Mesendoderm (in vitro differentiated cells): ENCODE measurements at regions not wholly inside any gene's neighbourhood (a gene's known extent, or its start where the extent isn't known, plus 50 kb on each side); places are given as distances from the start of the nearest gene placed in this dataset.

ENCODE experiments used
- DNase-seq: peaks from one replicate; pipeline ENCODE4 v3.0.0; 2013
- H2AK5ac ChIP-seq: 2 replicates; pipeline ENCODE4 v1.6.1; 2013; ENCODE audit warnings: low read length, inconsistent platforms
- H2BK120ac ChIP-seq: 2 replicates; pipeline ENCODE4 v1.6.1; 2013; ENCODE audit warnings: low read depth, mild to moderate bottlenecking, low read length, moderate library complexity, mixed read lengths
- H2BK15ac ChIP-seq: replicated peaks from 2 replicates; pipeline ENCODE4 v1.6.1; 2013; ENCODE audit warnings: low read depth, mild to moderate bottlenecking, moderate library complexity
- H2BK5ac ChIP-seq: 2 replicates; pipeline ENCODE4 v1.6.1; 2013; ENCODE audit warnings: low read length, inconsistent platforms
- H3K18ac ChIP-seq: 2 replicates; pipeline ENCODE4 v1.6.1; 2013; ENCODE audit warnings: mild to moderate bottlenecking, low read length, mixed read lengths
- H3K23ac ChIP-seq: one replicate; pipeline ENCODE4 v1.6.1; 2013; ENCODE audit warnings: low read length
- H3K27ac ChIP-seq: 2 replicates; pipeline ENCODE4 v1.5.1; 2013; ENCODE audit warnings: low read depth, mild to moderate bottlenecking, inconsistent platforms, low read length, moderate library complexity
- H3K27me3 ChIP-seq: 2 replicates; pipeline ENCODE4 v1.6.1; 2013; ENCODE audit warnings: low read length, control low read depth, mild to moderate bottlenecking, inconsistent platforms; ENCODE audit not compliant: insufficient read depth, poor library complexity
- H3K36me3 ChIP-seq: 2 replicates; pipeline ENCODE4 v1.6.1; 2013; ENCODE audit warnings: low read length, inconsistent platforms; ENCODE audit not compliant: control insufficient read depth, insufficient read depth
- H3K4ac ChIP-seq: one replicate; pipeline ENCODE4 v1.6.1; 2013; ENCODE audit warnings: low read depth, mild to moderate bottlenecking, low read length, moderate library complexity
- H3K4me1 ChIP-seq: 2 replicates; pipeline ENCODE4 v1.6.1; 2013; ENCODE audit warnings: low read depth, low read length, inconsistent platforms; ENCODE audit not compliant: control insufficient read depth
- H3K4me2 ChIP-seq: 2 replicates; pipeline ENCODE4 v1.6.1; 2013; ENCODE audit warnings: low read length
- H3K4me3 ChIP-seq: 2 replicates; pipeline ENCODE4 v1.5.1; 2013; ENCODE audit warnings: mild to moderate bottlenecking, low read length
- H3K56ac ChIP-seq: one replicate; pipeline ENCODE4 v1.6.1; 2013; ENCODE audit warnings: low read length
- H3K79me1 ChIP-seq: 2 replicates; pipeline ENCODE4 v1.6.1; 2013; ENCODE audit warnings: low read length, inconsistent platforms
- H3K79me2 ChIP-seq: 2 replicates; pipeline ENCODE4 v1.6.1; 2013; ENCODE audit warnings: mild to moderate bottlenecking, low read length; ENCODE audit not compliant: control insufficient read depth, insufficient read depth
- H3K9ac ChIP-seq: 2 replicates; pipeline ENCODE4 v1.6.1; 2013; ENCODE audit warnings: low read length, inconsistent platforms
- H4K5ac ChIP-seq: one replicate; pipeline ENCODE4 v1.6.1; 2013; ENCODE audit warnings: low read length
- H4K8ac ChIP-seq: one replicate; pipeline ENCODE4 v1.6.1; 2013; ENCODE audit warnings: low read depth, mild to moderate bottlenecking, control low read depth, low read length, moderate library complexity
- WGBS: extraction: QIAGEN DNeasy Blood & Tissue Kit; methylation state at CpG from one replicate; pipeline ENCODE4 v1.1.7; 2013; ENCODE audit warnings: low lambda C conversion rate, missing lambda C conversion rate; ENCODE audit not compliant: insufficient coverage; ENCODE audit errors: extremely low coverage; 5-methylcytosine and 5-hydroxymethylcytosine counted together

DNA sequence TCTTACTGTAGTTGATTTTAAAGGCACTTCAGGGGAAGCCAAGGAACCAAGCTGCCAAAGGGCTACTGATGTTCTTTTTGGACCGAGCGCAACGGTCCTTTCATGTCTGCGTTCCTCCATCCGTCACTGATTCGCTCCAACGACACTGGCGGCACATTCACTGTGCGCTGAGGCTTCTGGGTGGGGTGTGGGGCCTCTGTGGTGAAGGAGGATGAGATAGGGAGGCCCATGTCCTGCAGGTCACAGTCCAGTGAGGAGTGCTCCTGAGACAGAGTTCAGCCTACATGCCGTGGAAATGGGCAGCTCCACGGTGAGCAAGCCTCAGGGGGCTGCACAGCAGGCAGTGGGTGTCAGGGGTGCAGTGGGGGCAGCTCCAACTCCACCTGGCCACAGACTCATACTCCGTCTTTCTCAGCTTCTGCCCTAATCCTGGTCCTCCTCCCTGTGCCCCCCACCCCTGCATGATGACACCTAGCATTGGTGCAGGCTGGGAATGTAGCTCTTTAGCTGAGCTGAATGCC is 87.8 kb upstream of the SHANK2 start:
- no peak overlapping the region for H3K9ac ChIP-seq
- no peak overlapping the region for H3K23ac ChIP-seq
- no peaks in the 10 kb centered on the region for H3K27me3 ChIP-seq
- no peaks in the 10 kb centered on the region for H3K4me1 ChIP-seq
- H2BK15ac ChIP-seq, result no peak overlapping the region
- H3K27ac ChIP-seq, result no peak overlapping the region
- no peaks in the 10 kb centered on the region for H3K79me1 ChIP-seq
- no peak overlapping the region for H2AK5ac ChIP-seq
- H3K56ac ChIP-seq, result no peak overlapping the region
- no CpG with 5 or more reads among the region's 12 CpGs for WGBS
- no peak overlapping the region for H3K4me3 ChIP-seq
- no peak for DNase-seq
- no peaks in the 10 kb centered on the region for H3K36me3 ChIP-seq
- no peak overlapping the region for H3K4ac ChIP-seq
- no peak overlapping the region for H3K18ac ChIP-seq
- no peaks in the 10 kb centered on the region for H3K79me2 ChIP-seq
- no peak overlapping the region for H4K5ac ChIP-seq
- no peak overlapping the region for H2BK5ac ChIP-seq
- H4K8ac ChIP-seq, result no peak overlapping the region
- no peak overlapping the region for H2BK120ac ChIP-seq
- H3K4me2 ChIP-seq, result no peak overlapping the region

GRCh38 chr11:71339396-71339881 is 87.1 kb upstream of the SHANK2 start:
- Histone ChIP-seq H3K36me3 (no peaks in the 10 kb centered on the region), H3K4ac (no peak overlapping the region), H3K27me3 (no peaks in the 10 kb centered on the region), H3K18ac (no peak overlapping the region), H2BK5ac (no peak overlapping the region), H4K8ac (no peak overlapping the region), H3K56ac (no peak overlapping the region), H3K9ac (no peak overlapping the region), H3K4me3 (no peak overlapping the region), H2BK15ac (no peak overlapping the region), H4K5ac (no peak overlapping the region), H3K4me1 (no peaks in the 10 kb centered on the region), H2BK120ac (no peak overlapping the region), H2AK5ac (no peak overlapping the region), H3K4me2 (no peak overlapping the region), H3K27ac (no peak overlapping the region), H3K23ac (no peak overlapping the region), H3K79me1 (no peaks in the 10 kb centered on the region), H3K79me2 (no peaks in the 10 kb centered on the region)
- no CpG with 5 or more reads among the region's 14 CpGs for WGBS
- DNase-seq, result no peak

- no peak for DNase-seq
- Histone ChIP-seq H2BK15ac (no peak overlapping the region), H3K4ac (no peak overlapping the region), H3K18ac (no peak overlapping the region), H2BK5ac (no peak overlapping the region), H3K23ac (no peak overlapping the region), H3K4me2 (no peak overlapping the region), H3K79me2 (no peaks in the 10 kb centered on the region), H3K36me3 (no peaks in the 10 kb centered on the region), H3K79me1 (no peaks in the 10 kb centered on the region), H3K4me1 (no peaks in the 10 kb centered on the region), H3K56ac (no peak overlapping the region), H3K27ac (no peak overlapping the region), H3K27me3 (no peaks in the 10 kb centered on the region), H4K5ac (no peak overlapping the region), H3K9ac (no peak overlapping the region), H4K8ac (no peak overlapping the region), H3K4me3 (no peak overlapping the region), H2BK120ac (no peak overlapping the region), H2AK5ac (no peak overlapping the region)
- WGBS, result no CpG with 5 or more reads among the region's 12 CpGs
Observed at GRCh38 chr11:71338801-71339395, 86.5 kb upstream of the SHANK2 start.

DNA sequence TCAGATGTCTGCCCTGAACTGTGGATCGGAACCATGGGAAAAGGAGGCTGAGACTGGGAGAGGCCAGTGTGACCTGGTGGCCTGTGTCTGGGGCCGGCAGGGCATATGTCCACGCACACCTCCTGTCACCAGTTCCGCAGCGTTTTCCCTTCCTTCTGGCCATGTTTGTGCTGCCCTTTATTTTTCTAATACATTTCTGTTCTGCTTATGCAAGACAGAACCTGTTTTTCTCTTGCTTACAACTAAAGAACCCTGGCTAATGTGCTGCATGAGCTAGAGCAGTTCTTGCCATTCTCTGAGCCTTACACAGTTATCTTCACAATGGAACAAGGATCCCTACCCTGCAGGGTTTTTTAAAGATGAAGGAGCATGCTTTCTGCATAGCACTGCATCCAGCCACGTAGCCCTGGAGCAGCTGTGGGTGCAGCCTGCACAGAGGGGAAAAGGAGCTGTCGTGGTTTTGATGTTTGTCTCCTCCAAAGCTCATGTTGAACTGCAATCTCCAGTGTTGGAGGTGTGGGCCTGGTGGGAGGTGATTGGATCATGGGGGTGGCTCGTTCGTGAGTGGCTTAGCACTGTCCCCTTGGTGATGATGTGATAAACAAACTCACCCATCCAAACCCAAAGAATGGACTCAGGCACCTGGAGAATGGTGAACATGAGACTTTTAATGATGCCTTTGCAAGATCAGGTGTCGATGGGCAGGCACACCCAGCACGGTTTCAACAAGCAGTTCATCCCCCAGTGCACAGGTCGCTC is 84.8 kb upstream of the SHANK2 start:
- Histone ChIP-seq H3K4me3 (no peak overlapping the region), H2AK5ac (no peak overlapping the region), H3K4me1 (no peaks in the 10 kb centered on the region), H3K79me2 (no peaks in the 10 kb centered on the region), H3K9ac (no peak overlapping the region), H4K5ac (no peak overlapping the region), H3K4ac (no peak overlapping the region), H3K56ac (no peak overlapping the region), H3K36me3 (no peaks in the 10 kb centered on the region), H3K23ac (no peak overlapping the region), H3K27ac (no peak overlapping the region), H3K4me2 (no peak overlapping the region), H3K27me3 (no peaks in the 10 kb centered on the region), H2BK15ac (no peak overlapping the region), H4K8ac (no peak overlapping the region), H3K79me1 (no peaks in the 10 kb centered on the region), H3K18ac (no peak overlapping the region), H2BK5ac (no peak overlapping the region), H2BK120ac (no peak overlapping the region)
- DNase-seq, result no peak
- WGBS, result no CpG with 5 or more reads among the region's 12 CpGs

- Histone ChIP-seq H3K18ac (no peak overlapping the region), H4K5ac (no peak overlapping the region), H4K8ac (no peak overlapping the region), H3K9ac (no peak overlapping the region), H3K79me2 (no peaks in the 10 kb centered on the region), H2BK15ac (no peak overlapping the region), H2BK5ac (no peak overlapping the region), H3K79me1 (no peaks in the 10 kb centered on the region), H2BK120ac (no peak overlapping the region), H3K56ac (no peak overlapping the region), H3K4me2 (no peak overlapping the region), H3K36me3 (no peaks in the 10 kb centered on the region), H3K4me1 (no peaks in the 10 kb centered on the region), H3K27ac (no peak overlapping the region), H2AK5ac (no peak overlapping the region), H3K4me3 (no peak overlapping the region), H3K4ac (no peak overlapping the region), H3K27me3 (no peaks in the 10 kb centered on the region), H3K23ac (no peak overlapping the region)
- WGBS, result no CpG with 5 or more reads among the region's 9 CpGs
- DNase-seq, result no peak
Observed at GRCh38 chr11:71336176-71336995, 84.0 kb upstream of the SHANK2 start.
